ENCODE measurements at regions not wholly inside any gene's neighbourhood (a gene's known extent, or its start where the extent isn't known, plus 50 kb on each side); places are given as distances from the start of the nearest gene placed in this dataset.

DNA sequence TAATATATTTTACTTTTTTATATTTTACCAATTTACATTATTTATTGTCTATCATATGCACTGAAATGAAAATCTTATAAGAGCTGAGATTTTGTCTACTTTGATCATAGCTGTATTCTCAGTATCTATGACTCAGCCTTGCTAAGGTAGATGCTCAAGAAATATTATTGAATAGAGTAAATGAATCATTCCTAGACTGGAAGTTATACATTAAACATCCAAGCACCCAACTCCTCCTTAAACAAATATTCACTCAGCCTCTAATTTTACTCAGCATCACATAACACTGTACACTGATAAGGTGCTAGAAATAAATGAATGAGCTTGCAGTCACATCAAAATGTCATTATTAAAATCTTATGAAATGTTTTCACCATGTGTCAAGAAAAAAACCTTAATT lies 1424.9 kb downstream of the LRFN5 start:
- H3K9ac ChIP-seq = no peak overlapping the region
- H3K27ac ChIP-seq = no peak overlapping the region
- 0 out of 20 replicates have a peak, but pooled peaks cover 0 to 5% (median 0%) of the 10 kb centered on the region in 10 experiments for H3K4me1 ChIP-seq
- no peaks in the 10 kb centered on the region for H3K9me3 ChIP-seq (replicated peaks in 1 of 11)
- H3K27me3 ChIP-seq = no peaks in the 10 kb centered on the region
- H4K20me1 ChIP-seq = no peaks in the 10 kb centered on the region
- TF ChIP-seq Cebpa-rat (IDR thresholded peaks at IDR 0.05) = no peak
- no peak overlapping the region for H3K4me2 ChIP-seq
- H3K36me3 ChIP-seq = no peaks in the 10 kb centered on the region
- H3K4me3 ChIP-seq = no peak overlapping the region

DNA sequence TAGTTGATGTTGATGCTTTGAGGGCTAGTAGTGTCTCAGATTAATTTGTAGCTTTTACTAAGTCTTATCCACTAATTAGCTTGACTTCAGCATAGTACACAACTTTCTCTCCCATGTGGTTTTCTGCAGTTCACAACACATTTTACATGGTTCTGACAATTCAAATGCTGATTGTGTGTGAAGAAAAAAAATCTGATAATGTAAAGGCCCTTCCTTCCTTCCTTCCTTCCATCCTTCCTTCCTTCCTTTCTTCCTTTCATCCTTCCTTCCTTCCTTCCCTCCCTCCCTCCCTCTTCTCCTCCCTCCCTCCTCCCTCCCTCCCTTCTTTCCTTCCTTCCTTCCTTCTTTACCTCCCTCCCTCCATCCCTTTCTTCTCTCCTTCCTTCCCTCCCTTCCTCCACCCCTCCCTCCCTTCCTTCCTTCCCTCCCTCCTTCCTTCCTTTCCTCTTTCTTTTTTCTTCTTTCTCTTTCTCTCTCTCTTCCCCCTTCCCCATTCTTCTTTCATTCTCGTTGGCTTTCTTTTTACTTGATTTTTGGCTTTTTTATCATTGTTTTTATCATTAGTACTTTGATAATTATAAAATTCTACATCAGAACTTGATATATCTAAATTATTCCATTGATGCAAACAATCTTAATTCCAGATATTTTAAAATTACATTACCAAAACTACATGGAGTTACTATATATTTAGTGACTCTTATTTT lies 1415.6 kb downstream of the LRFN5 start:
- Histone ChIP-seq H3K27me3 (no peaks in the 10 kb centered on the region), H3K4me2 (no peak overlapping the region), H3K9me3 (replicated peaks in 1 of 11) (peaks cover 0 to 3% (median 0%) of the 10 kb centered on the region in 11 experiments; a peak in 2 of 22 replicates), H3K27ac (no peak overlapping the region), H4K20me1 (no peaks in the 10 kb centered on the region), H3K4me1 (no peaks in the 10 kb centered on the region), H3K9ac (no peak overlapping the region), H3K36me3 (no peaks in the 10 kb centered on the region), H3K4me3 (no peak overlapping the region)
- TF ChIP-seq Cebpa-rat (IDR thresholded peaks at IDR 0.05) = no peak

DNA sequence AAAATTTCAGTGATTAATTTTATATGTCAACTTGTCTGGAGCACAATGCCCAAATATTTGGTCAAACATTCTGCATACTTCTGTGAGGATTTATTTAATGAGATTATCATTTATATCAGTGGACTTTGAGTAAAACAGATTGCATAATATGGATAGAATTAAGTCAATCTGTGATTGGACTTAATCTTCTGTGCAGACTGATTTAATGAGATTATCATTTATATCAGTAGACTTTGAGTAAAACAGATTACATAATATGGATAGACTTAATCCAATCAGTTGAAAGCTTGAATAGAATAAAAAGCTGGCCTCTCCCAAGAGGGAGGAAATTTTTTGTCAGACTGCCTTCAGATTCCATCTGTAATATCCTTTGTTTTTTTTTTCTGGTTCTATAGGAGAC lies 1413.2 kb downstream of the LRFN5 start:
- H3K9ac ChIP-seq = no peak overlapping the region
- H3K4me2 ChIP-seq = no peak overlapping the region
- no peaks in the 10 kb centered on the region for H3K4me1 ChIP-seq
- no peaks in the 10 kb centered on the region for H3K27me3 ChIP-seq
- H3K27ac ChIP-seq = no peak overlapping the region
- no peak for TF ChIP-seq Cebpa-rat (IDR thresholded peaks at IDR 0.05)
- peaks cover 0 to 3% (median 0%) of the 10 kb centered on the region in 11 experiments; a peak in 3 of 22 replicates for H3K9me3 ChIP-seq (replicated peaks in 1 of 11)
- no peak overlapping the region for H3K4me3 ChIP-seq
- no peaks in the 10 kb centered on the region for H3K36me3 ChIP-seq
- no peaks in the 10 kb centered on the region for H4K20me1 ChIP-seq

DNA sequence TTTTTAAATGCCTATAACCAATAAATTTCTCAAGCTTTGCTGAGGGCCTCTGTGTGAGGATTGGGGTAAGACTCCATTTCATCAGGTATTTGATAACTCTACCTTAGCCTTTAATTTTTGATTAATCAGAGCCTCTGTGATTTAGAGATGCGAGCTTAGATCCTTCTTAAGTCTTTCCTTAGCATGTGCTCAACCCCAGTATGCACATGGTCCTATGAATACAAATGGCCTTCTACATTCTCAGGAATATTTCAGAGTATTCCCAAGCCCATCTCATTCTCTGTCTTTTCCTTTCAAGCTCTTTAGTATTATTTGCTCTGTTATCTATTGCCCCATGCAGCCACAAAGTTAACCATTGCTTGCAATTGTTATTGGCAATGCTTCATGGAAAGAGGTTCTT lies 1407.7 kb downstream of the LRFN5 start:
- H3K4me3 ChIP-seq = no peak overlapping the region
- H4K20me1 ChIP-seq = no peaks in the 10 kb centered on the region
- H3K27me3 ChIP-seq = no peaks in the 10 kb centered on the region
- H3K4me1 ChIP-seq = no peaks in the 10 kb centered on the region
- no peak overlapping the region for H3K27ac ChIP-seq
- peaks cover 0 to 2% (median under 1%) of the 10 kb centered on the region in 11 experiments; a peak in 14 of 22 replicates for H3K9me3 ChIP-seq (replicated peaks in 1 of 11)
- no peak overlapping the region for H3K4me2 ChIP-seq
- H3K9ac ChIP-seq = no peak overlapping the region
- H3K36me3 ChIP-seq = no peaks in the 10 kb centered on the region
- TF ChIP-seq Cebpa-rat (IDR thresholded peaks at IDR 0.05) = no peak

- Histone ChIP-seq H3K4me2 (no peak overlapping the region), H4K20me1 (no peaks in the 10 kb centered on the region), H3K27me3 (no peaks in the 10 kb centered on the region), H3K4me1 (no peaks in the 10 kb centered on the region), H3K9ac (no peak overlapping the region), H3K36me3 (no peaks in the 10 kb centered on the region), H3K27ac (no peak overlapping the region), H3K9me3 (replicated peaks in 1 of 11) (peaks cover 9 to 14% (median 13%) of the 10 kb centered on the region in 11 experiments), H3K4me3 (no peak overlapping the region)
- no peak for TF ChIP-seq Cebpa-rat (IDR thresholded peaks at IDR 0.05)
Measured at GRCh38 chr14:43012817-43013216, 1406.1 kb downstream of the LRFN5 start.

GRCh38 chr14:43005807-43006206 lies 1399.1 kb downstream of the LRFN5 start:
- Histone ChIP-seq H3K9me3 (replicated peaks in 1 of 11) (peaks cover 56 to 67% (median 62%) of the 10 kb centered on the region in 11 experiments), H4K20me1 (no peaks in the 10 kb centered on the region), H3K4me1 (no peaks in the 10 kb centered on the region), H3K36me3 (no peaks in the 10 kb centered on the region), H3K4me2 (no peak overlapping the region), H3K27ac (no peak overlapping the region), H3K27me3 (no peaks in the 10 kb centered on the region), H3K4me3 (no peak overlapping the region), H3K9ac (no peak overlapping the region)
- TF ChIP-seq Cebpa-rat (IDR thresholded peaks at IDR 0.05) = no peak

DNA sequence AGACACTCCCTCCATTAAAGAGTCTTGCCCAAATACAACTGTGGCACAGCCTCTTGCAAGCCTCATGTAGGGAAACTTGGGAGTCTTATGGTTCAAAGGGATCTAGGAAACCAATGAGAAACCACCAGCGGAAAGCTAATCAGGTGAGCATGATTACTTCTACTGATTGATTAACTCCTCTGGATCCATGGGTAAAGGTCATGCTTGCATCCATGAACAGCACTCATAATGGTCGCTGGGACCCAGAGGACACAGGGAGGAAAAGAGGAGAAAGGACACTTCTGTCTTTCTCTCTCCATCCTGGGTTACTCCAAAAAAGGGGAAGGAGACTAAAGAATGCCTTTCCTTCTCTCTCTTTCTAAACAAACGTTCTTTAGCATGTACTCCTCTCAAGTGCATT lies 1397.2 kb downstream of the LRFN5 start:
- no peaks in the 10 kb centered on the region for H3K4me1 ChIP-seq
- H3K9me3 ChIP-seq (replicated peaks in 1 of 11) = peaks cover 50 to 63% (median 56%) of the 10 kb centered on the region in 11 experiments
- no peak overlapping the region for H3K27ac ChIP-seq
- no peak overlapping the region for H3K4me3 ChIP-seq
- no peaks in the 10 kb centered on the region for H3K36me3 ChIP-seq
- no peaks in the 10 kb centered on the region for H3K27me3 ChIP-seq
- TF ChIP-seq Cebpa-rat (IDR thresholded peaks at IDR 0.05) = no peak
- no peaks in the 10 kb centered on the region for H4K20me1 ChIP-seq
- no peak overlapping the region for H3K9ac ChIP-seq
- H3K4me2 ChIP-seq = no peak overlapping the region

DNA sequence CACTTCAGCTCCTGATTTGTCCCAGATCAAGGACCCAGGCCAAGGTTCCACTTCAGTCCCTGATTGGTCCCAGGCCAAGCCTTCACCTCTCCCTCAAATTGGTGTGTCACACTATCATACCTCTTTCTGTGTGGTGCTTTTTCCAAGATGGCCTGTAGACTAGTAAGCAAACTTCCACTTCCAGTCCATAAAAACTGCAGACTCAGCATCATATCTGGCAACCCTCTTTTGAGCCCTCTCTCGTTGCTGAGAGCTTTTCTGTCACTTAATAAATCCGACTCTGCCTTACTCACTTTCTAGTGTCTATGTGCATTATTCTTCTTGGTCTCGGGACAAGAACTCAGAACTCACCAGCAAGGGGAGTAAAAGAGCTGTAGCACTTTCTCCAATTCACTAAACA lies 1395.1 kb downstream of the LRFN5 start:
- Histone ChIP-seq H3K9me3 (replicated peaks in 1 of 11) (peaks cover 46 to 54% (median 48%) of the 10 kb centered on the region in 11 experiments), H3K4me2 (no peak overlapping the region), H4K20me1 (no peaks in the 10 kb centered on the region), H3K27me3 (no peaks in the 10 kb centered on the region), H3K36me3 (no peaks in the 10 kb centered on the region), H3K9ac (no peak overlapping the region), H3K27ac (no peak overlapping the region), H3K4me1 (no peaks in the 10 kb centered on the region), H3K4me3 (no peak overlapping the region)
- TF ChIP-seq Cebpa-rat (IDR thresholded peaks at IDR 0.05) = no peak

- Histone ChIP-seq H3K27me3 (no peaks in the 10 kb centered on the region), H3K27ac (no peak overlapping the region), H3K9ac (no peak overlapping the region), H4K20me1 (no peaks in the 10 kb centered on the region), H3K4me3 (no peak overlapping the region), H3K4me2 (no peak overlapping the region), H3K4me1 (no peaks in the 10 kb centered on the region), H3K9me3 (replicated peaks in 1 of 11) (peaks cover 0 to 7% (median 0%) of the 10 kb centered on the region in 11 experiments; a peak in 2 of 22 replicates), H3K36me3 (no peaks in the 10 kb centered on the region)
- no peak for TF ChIP-seq Cebpa-rat (IDR thresholded peaks at IDR 0.05)
Measured at GRCh38 chr14:42994051-42994736, 1387.5 kb downstream of the LRFN5 start.

GRCh38 chr14:42992930-42993329 lies 1386.3 kb downstream of the LRFN5 start:
- no peak overlapping the region for H3K4me3 ChIP-seq
- H3K36me3 ChIP-seq = no peaks in the 10 kb centered on the region
- no peak overlapping the region for H3K4me2 ChIP-seq
- TF ChIP-seq Cebpa-rat (IDR thresholded peaks at IDR 0.05) = no peak
- H3K27me3 ChIP-seq = no peaks in the 10 kb centered on the region
- no peak overlapping the region for H3K9ac ChIP-seq
- H4K20me1 ChIP-seq = no peaks in the 10 kb centered on the region
- H3K4me1 ChIP-seq = no peaks in the 10 kb centered on the region
- no peak overlapping the region for H3K27ac ChIP-seq
- H3K9me3 ChIP-seq (replicated peaks in 1 of 11) = peaks cover 0 to 19% (median 3%) of the 10 kb centered on the region in 11 experiments; a peak in 7 of 22 replicates
